ENCODE measurements at regions not wholly inside any gene's neighbourhood (a gene's known extent, or its start where the extent isn't known, plus 50 kb on each side); places are given as distances from the start of the nearest gene placed in this dataset.

- Mint-ChIP-seq H3K27me3 (ENCODE audit: unreplicated experiment) (peaks cover 1% of the 10 kb centered on the region), H3K36me3 (ENCODE audit: unreplicated experiment) (no peaks in the 10 kb centered on the region), H3K4me1 (ENCODE audit: low read depth, unreplicated experiment) (no peaks in the 10 kb centered on the region), H3K4me3 (ENCODE audit: unreplicated experiment) (no peak overlapping the region), H3K9me3 (ENCODE audit: unreplicated experiment) (no peaks in the 10 kb centered on the region), H3K27ac (ENCODE audit: unreplicated experiment) (no peak overlapping the region)
- DNase-seq, result no peak
- TF ChIP-seq CTCF (IDR thresholded peaks at IDR 0.05; ENCODE audit: partially characterized antibody, unreplicated experiment), result no peak
Observed at GRCh38 chr6:40196135-40196518, 261.9 kb upstream of the MOCS1 start.

- H3K27me3 Mint-ChIP-seq (ENCODE audit: unreplicated experiment), result peaks cover 1% of the 10 kb centered on the region
- no peak overlapping the region for H3K4me3 Mint-ChIP-seq (ENCODE audit: unreplicated experiment)
- H3K4me1 Mint-ChIP-seq (ENCODE audit: low read depth, unreplicated experiment), result no peaks in the 10 kb centered on the region
- TF ChIP-seq CTCF (IDR thresholded peaks at IDR 0.05; ENCODE audit: partially characterized antibody, unreplicated experiment), result no peak
- H3K27ac Mint-ChIP-seq (ENCODE audit: unreplicated experiment), result no peak overlapping the region
- DNase-seq, result no peak
- H3K36me3 Mint-ChIP-seq (ENCODE audit: unreplicated experiment), result no peaks in the 10 kb centered on the region
- no peaks in the 10 kb centered on the region for H3K9me3 Mint-ChIP-seq (ENCODE audit: unreplicated experiment)
Observed at GRCh38 chr6:40195428-40196134, 261.3 kb upstream of the MOCS1 start.

GRCh38 chr6:40194447-40195170 lies 260.3 kb upstream of the MOCS1 start:
- H3K27ac Mint-ChIP-seq (ENCODE audit: unreplicated experiment), result no peak overlapping the region
- H3K4me3 Mint-ChIP-seq (ENCODE audit: unreplicated experiment), result no peak overlapping the region
- peaks cover 1% of the 10 kb centered on the region for H3K27me3 Mint-ChIP-seq (ENCODE audit: unreplicated experiment)
- no peak for TF ChIP-seq CTCF (IDR thresholded peaks at IDR 0.05; ENCODE audit: partially characterized antibody, unreplicated experiment)
- no peaks in the 10 kb centered on the region for H3K9me3 Mint-ChIP-seq (ENCODE audit: unreplicated experiment)
- H3K36me3 Mint-ChIP-seq (ENCODE audit: unreplicated experiment), result no peaks in the 10 kb centered on the region
- DNase-seq, result no peak
- H3K4me1 Mint-ChIP-seq (ENCODE audit: low read depth, unreplicated experiment), result no peaks in the 10 kb centered on the region

- Mint-ChIP-seq H3K9me3 (ENCODE audit: unreplicated experiment) (no peaks in the 10 kb centered on the region), H3K36me3 (ENCODE audit: unreplicated experiment) (no peaks in the 10 kb centered on the region), H3K27ac (ENCODE audit: unreplicated experiment) (no peak overlapping the region), H3K4me3 (ENCODE audit: unreplicated experiment) (no peak overlapping the region), H3K27me3 (ENCODE audit: unreplicated experiment) (peaks cover 1% of the 10 kb centered on the region), H3K4me1 (ENCODE audit: low read depth, unreplicated experiment) (no peaks in the 10 kb centered on the region)
- no peak for TF ChIP-seq CTCF (IDR thresholded peaks at IDR 0.05; ENCODE audit: partially characterized antibody, unreplicated experiment)
- DNase-seq, result no peak
Observed at GRCh38 chr6:40192516-40192915, 258.3 kb upstream of the MOCS1 start.

GRCh38 chr6:40188931-40189330 lies 254.7 kb upstream of the MOCS1 start:
- TF ChIP-seq CTCF (IDR thresholded peaks at IDR 0.05; ENCODE audit: partially characterized antibody, unreplicated experiment), result no peak
- H3K4me3 Mint-ChIP-seq (ENCODE audit: unreplicated experiment), result no peak overlapping the region
- H3K27me3 Mint-ChIP-seq (ENCODE audit: unreplicated experiment), result no peaks in the 10 kb centered on the region
- peaks cover 1% of the 10 kb centered on the region for H3K9me3 Mint-ChIP-seq (ENCODE audit: unreplicated experiment)
- no peak overlapping the region for H3K27ac Mint-ChIP-seq (ENCODE audit: unreplicated experiment)
- H3K4me1 Mint-ChIP-seq (ENCODE audit: low read depth, unreplicated experiment), result no peaks in the 10 kb centered on the region
- H3K36me3 Mint-ChIP-seq (ENCODE audit: unreplicated experiment), result peaks cover 11% of the 10 kb centered on the region
- no peak for DNase-seq
